Keratinocyte (primary cell): ENCODE measurements at regions not wholly inside any gene's neighbourhood (a gene's known extent, or its start where the extent isn't known, plus 50 kb on each side); places are given as distances from the start of the nearest gene placed in this dataset.

Experiments used
- DNase-seq: peaks from one replicate; pipeline ENCODE4 v3.0.0-alpha.2; 2011; ENCODE audit warnings: low read depth, missing footprints, low spot score
- FAIRE-seq: peaks from 2 replicates; lab custom pipeline; 2011; peaks lifted over from hg19 to GRCh38; lab: Jason Lieb, UNC
- H2AFZ ChIP-seq: 2 replicates; pipeline ENCODE4 v1.6.0; 2012; ENCODE audit warnings: low read length, control low read depth, inconsistent platforms; ENCODE audit not compliant: control insufficient read depth
- H3K27ac ChIP-seq: 2 replicates; pipeline ENCODE4 v1.5.1; 2011; ENCODE audit warnings: low read length; ENCODE audit not compliant: control insufficient read depth, insufficient read depth
- H3K27me3 ChIP-seq: 3 replicates; pipeline ENCODE4 v1.6.0; 2011; ENCODE audit warnings: low read length; ENCODE audit not compliant: control insufficient read depth, insufficient read depth; ENCODE audit errors: extremely low read depth
- H3K36me3 ChIP-seq, 2 experiments: 2 replicates in 1 of 2; 3 replicates in 1 of 2; pipeline ENCODE4 v1.5.1; 2011; ENCODE audit warnings: low read length in 2 of 2, mild to moderate bottlenecking in 1 of 2; ENCODE audit not compliant: control insufficient read depth in 2 of 2, insufficient read depth in 2 of 2; ENCODE audit errors: extremely low read depth in 1 of 2
- H3K4me1 ChIP-seq: 3 replicates; pipeline ENCODE4 v1.5.1; 2011; ENCODE audit warnings: low read length; ENCODE audit not compliant: control insufficient read depth, insufficient read depth; ENCODE audit errors: extremely low read depth
- H3K4me2 ChIP-seq: 3 replicates; pipeline ENCODE4 v1.6.0; 2011; ENCODE audit warnings: low read depth, low read length; ENCODE audit not compliant: control insufficient read depth, insufficient read depth; ENCODE audit errors: extremely low read depth
- H3K4me3 ChIP-seq, 3 experiments: fragments of 200-600 bp in 1 of 3; sonication (generic) in 1 of 3; 2 replicates in 2 of 3; 3 replicates in 1 of 3; pipeline ENCODE4 v1.5.1; 2011 to 2016; ENCODE audit warnings: low read length in 3 of 3, mild to moderate bottlenecking in 3 of 3, control low read depth in 2 of 3, inconsistent platforms in 1 of 3, low read depth in 1 of 3, mixed read lengths in 1 of 3, mixed run types in 1 of 3, moderate library complexity in 1 of 3; ENCODE audit not compliant: control insufficient read depth in 2 of 3, insufficient read depth in 2 of 3; ENCODE audit errors: extremely low read depth in 1 of 3
- H3K79me2 ChIP-seq: 2 replicates; pipeline ENCODE4 v1.6.0; 2012; ENCODE audit warnings: low read length; ENCODE audit not compliant: control insufficient read depth, insufficient read depth
- H3K9ac ChIP-seq: 3 replicates; pipeline ENCODE4 v1.6.0; 2011; ENCODE audit warnings: low read length; ENCODE audit not compliant: control insufficient read depth, insufficient read depth; ENCODE audit errors: extremely low read depth
- H3K9me1 ChIP-seq: 3 replicates; pipeline ENCODE4 v1.6.0; 2011; ENCODE audit warnings: low read length; ENCODE audit not compliant: control insufficient read depth, insufficient read depth; ENCODE audit errors: extremely low read depth
- H3K9me3 ChIP-seq: 2 replicates; pipeline ENCODE4 v1.5.1; 2012; ENCODE audit warnings: low read depth, low read length; ENCODE audit not compliant: control insufficient read depth
- H4K20me1 ChIP-seq: 3 replicates; pipeline ENCODE4 v1.6.0; 2011; ENCODE audit warnings: low read length; ENCODE audit not compliant: control insufficient read depth, insufficient read depth; ENCODE audit errors: extremely low read depth
- EZH2 ChIP-seq: IDR thresholded peaks from one replicate; pipeline ENCODE4 v1.6.1; 2012; ENCODE audit warnings: inconsistent platforms, mild to moderate bottlenecking, low read length, moderate library complexity
- dilution Hi-C: fragments of 300-500 bp; cut with MboI; formaldehyde crosslinking; loops from one replicate; pipeline ENCODE4 v1.7.0; 2020; ENCODE audit warnings: low sequenced_read_pairs; ENCODE audit not compliant: extremely low pct_ligation_motif_present
- TF ChIP-seq, protein P1 (sequence below), 3 experiments: IDR thresholded peaks in 1 of 3; conservative IDR thresholded peaks in 1 of 3; optimal IDR thresholded peaks in 1 of 3; 2 replicates in 2 of 3; 3 replicates in 1 of 3; pipeline versions ENCODE3 to v1.5.1; 2011; ENCODE audit warnings: low read length in 3 of 3, mild to moderate bottlenecking in 3 of 3, moderate library complexity in 2 of 3, control low read depth in 1 of 3, inconsistent platforms in 1 of 3; ENCODE audit not compliant: insufficient read depth in 2 of 3; ENCODE audit errors: extremely low read depth in 1 of 3

DNA sequence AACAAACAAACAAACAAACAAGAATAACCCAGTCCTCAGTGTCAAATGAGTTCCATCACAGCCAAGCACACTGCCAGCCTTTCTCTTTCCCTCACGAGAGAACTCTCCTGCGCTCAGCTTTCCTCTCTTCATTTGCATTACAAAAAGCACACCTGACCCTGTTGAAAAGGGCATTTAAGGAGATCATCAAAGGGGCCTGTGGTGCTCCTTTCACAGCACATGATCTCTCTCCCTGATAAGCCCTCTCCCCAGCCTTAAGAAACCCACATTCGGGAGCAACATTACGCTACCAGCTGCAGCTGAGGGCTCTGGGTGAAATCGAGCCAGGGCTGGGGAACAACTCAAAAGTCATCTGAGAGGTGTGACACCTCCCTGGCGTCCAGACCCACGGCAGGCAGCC, 165.6 kb upstream of the TMCC3 start:
- Histone ChIP-seq H3K4me3 (no peak overlapping the region), H3K9me3 (no peaks in the 10 kb centered on the region), H2AFZ (no peak overlapping the region), H3K4me1 (no peaks in the 10 kb centered on the region), H4K20me1 (no peaks in the 10 kb centered on the region), H3K36me3 (no peaks in the 10 kb centered on the region), H3K9me1 (no peaks in the 10 kb centered on the region), H3K79me2 (no peaks in the 10 kb centered on the region), H3K27me3 (no peaks in the 10 kb centered on the region), H3K27ac (no peak overlapping the region), H3K4me2 (no peak overlapping the region), H3K9ac (no peak overlapping the region)
- dilution Hi-C loops: no loop called here
- TF ChIP-seq, protein P1, sequence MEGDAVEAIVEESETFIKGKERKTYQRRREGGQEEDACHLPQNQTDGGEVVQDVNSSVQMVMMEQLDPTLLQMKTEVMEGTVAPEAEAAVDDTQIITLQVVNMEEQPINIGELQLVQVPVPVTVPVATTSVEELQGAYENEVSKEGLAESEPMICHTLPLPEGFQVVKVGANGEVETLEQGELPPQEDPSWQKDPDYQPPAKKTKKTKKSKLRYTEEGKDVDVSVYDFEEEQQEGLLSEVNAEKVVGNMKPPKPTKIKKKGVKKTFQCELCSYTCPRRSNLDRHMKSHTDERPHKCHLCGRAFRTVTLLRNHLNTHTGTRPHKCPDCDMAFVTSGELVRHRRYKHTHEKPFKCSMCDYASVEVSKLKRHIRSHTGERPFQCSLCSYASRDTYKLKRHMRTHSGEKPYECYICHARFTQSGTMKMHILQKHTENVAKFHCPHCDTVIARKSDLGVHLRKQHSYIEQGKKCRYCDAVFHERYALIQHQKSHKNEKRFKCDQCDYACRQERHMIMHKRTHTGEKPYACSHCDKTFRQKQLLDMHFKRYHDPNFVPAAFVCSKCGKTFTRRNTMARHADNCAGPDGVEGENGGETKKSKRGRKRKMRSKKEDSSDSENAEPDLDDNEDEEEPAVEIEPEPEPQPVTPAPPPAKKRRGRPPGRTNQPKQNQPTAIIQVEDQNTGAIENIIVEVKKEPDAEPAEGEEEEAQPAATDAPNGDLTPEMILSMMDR (optimal IDR thresholded peaks at IDR 0.05 in 1 of 3, IDR thresholded peaks at IDR 0.05 in 1 of 3, conservative IDR thresholded peaks at IDR 0.05 in 1 of 3; ENCODE audit: extremely low read depth in 1 of 3, insufficient read depth in 2 of 3, low read length in 3 of 3): no peak
- TF ChIP-seq EZH2: no peak
- DNase-seq: no peak
- no peak for FAIRE-seq

- dilution Hi-C loops: no loop called here
- DNase-seq (no peak), FAIRE-seq (no peak)
- H3K9ac ChIP-seq: no peak overlapping the region
- no peak overlapping the region for H3K27ac ChIP-seq
- no peaks in the 10 kb centered on the region for H3K4me1 ChIP-seq
- no peaks in the 10 kb centered on the region for H3K79me2 ChIP-seq
- H4K20me1 ChIP-seq: no peaks in the 10 kb centered on the region
- no peaks in the 10 kb centered on the region for H3K36me3 ChIP-seq
- no peak overlapping the region for H2AFZ ChIP-seq
- H3K4me3 ChIP-seq: no peak overlapping the region
- H3K9me3 ChIP-seq: no peaks in the 10 kb centered on the region
- H3K4me2 ChIP-seq: no peak overlapping the region
- no peaks in the 10 kb centered on the region for H3K9me1 ChIP-seq
- H3K27me3 ChIP-seq: no peaks in the 10 kb centered on the region
- TF ChIP-seq, protein P1 (optimal IDR thresholded peaks at IDR 0.05 in 1 of 3, IDR thresholded peaks at IDR 0.05 in 1 of 3, conservative IDR thresholded peaks at IDR 0.05 in 1 of 3; ENCODE audit: extremely low read depth in 1 of 3, insufficient read depth in 2 of 3, low read length in 3 of 3): no peak
- no peak for TF ChIP-seq EZH2
Observed at GRCh38 chr12:94815450-94815849, 165.1 kb upstream of the TMCC3 start.
